GM21576 (cell line): ENCODE measurements at regions not wholly inside any gene's neighbourhood (a gene's known extent, or its start where the extent isn't known, plus 50 kb on each side); places are given as distances from the start of the nearest gene placed in this dataset.
"Not testable (repeated sequence)": the region's sequence is repeated elsewhere in the genome, so short reads cannot be mapped to it uniquely, and the experiment has no call there.

Source experiments
- ATAC-seq: cut with Tn5 transposase; IDR thresholded peaks from one replicate; pipeline ENCODE4 v1.9.1; 2021; ENCODE audit warnings: mild to moderate bottlenecking, moderate library complexity; ENCODE audit not compliant: unreplicated experiment

- ATAC-seq, result no peak
These were observed 648.4 kb upstream of the HTR2C start for GRCh38 chrX:113935518-113935917.

- ATAC-seq, result no peak
These were observed 650.0 kb upstream of the HTR2C start for GRCh38 chrX:113933931-113934330.

- no peak for ATAC-seq
These were observed 654.9 kb upstream of the HTR2C start for GRCh38 chrX:113929004-113929403.

GRCh38 chrX:113920661-113921060 is 663.2 kb upstream of the HTR2C start:
- no peak for ATAC-seq

- ATAC-seq, result no peak
These were observed 664.5 kb upstream of the HTR2C start for GRCh38 chrX:113919387-113919786.

GRCh38 chrX:113906168-113906567 is 677.7 kb upstream of the HTR2C start:
- ATAC-seq, result no peak

GRCh38 chrX:113892891-113893290 is 691.0 kb upstream of the HTR2C start:
- no peak for ATAC-seq

- no peak for ATAC-seq
These were observed 691.5 kb upstream of the HTR2C start for GRCh38 chrX:113892401-113892800.

- no peak for ATAC-seq
These were observed 710.8 kb upstream of the HTR2C start for GRCh38 chrX:113873056-113873455.

GRCh38 chrX:113868711-113869110 is 715.2 kb upstream of the HTR2C start:
- no peak for ATAC-seq

- no peak for ATAC-seq
These were observed 715.7 kb upstream of the HTR2C start for GRCh38 chrX:113868177-113868576.

GRCh38 chrX:113849408-113849807 is 734.5 kb upstream of the HTR2C start:
- no peak for ATAC-seq

- ATAC-seq, result no peak
These were observed 750.5 kb upstream of the HTR2C start for GRCh38 chrX:113833096-113834055.

- ATAC-seq, result no peak
These were observed 755.4 kb upstream of the HTR2C start for GRCh38 chrX:113828470-113828869.

- ATAC-seq, result no peak
These were observed 765.5 kb upstream of the HTR2C start for GRCh38 chrX:113818346-113818745.

- no peak for ATAC-seq
These were observed 779.1 kb upstream of the HTR2C start for GRCh38 chrX:113804819-113805218.

GRCh38 chrX:113804291-113804690 is 779.6 kb upstream of the HTR2C start:
- ATAC-seq, result no peak

- no peak for ATAC-seq
These were observed 781.0 kb upstream of the HTR2C start for GRCh38 chrX:113802837-113803236.

GRCh38 chrX:113800955-113801354 is 782.9 kb upstream of the HTR2C start:
- ATAC-seq, result no peak

GRCh38 chrX:113793563-113793962 is 790.3 kb upstream of the HTR2C start:
- ATAC-seq, result no peak

GRCh38 chrX:113790987-113791386 is 792.9 kb upstream of the HTR2C start:
- no peak for ATAC-seq

GRCh38 chrX:113784754-113785153 is 799.1 kb upstream of the HTR2C start:
- ATAC-seq, result not testable (repeated sequence)

GRCh38 chrX:113770806-113771205 is 813.1 kb upstream of the HTR2C start:
- ATAC-seq, result no peak
